GM04503 (cell line): ENCODE measurements at regions not wholly inside any gene's neighbourhood (a gene's known extent, or its start where the extent isn't known, plus 50 kb on each side); places are given as distances from the start of the nearest gene placed in this dataset.
"Not testable (repeated sequence)": the region's sequence is repeated elsewhere in the genome, so short reads cannot be mapped to it uniquely, and the experiment has no call there.

Experiments used
- DNase-seq: peaks from one replicate; pipeline ENCODE4 v3.0.0-alpha.2; 2012; ENCODE audit warnings: low read depth

DNA sequence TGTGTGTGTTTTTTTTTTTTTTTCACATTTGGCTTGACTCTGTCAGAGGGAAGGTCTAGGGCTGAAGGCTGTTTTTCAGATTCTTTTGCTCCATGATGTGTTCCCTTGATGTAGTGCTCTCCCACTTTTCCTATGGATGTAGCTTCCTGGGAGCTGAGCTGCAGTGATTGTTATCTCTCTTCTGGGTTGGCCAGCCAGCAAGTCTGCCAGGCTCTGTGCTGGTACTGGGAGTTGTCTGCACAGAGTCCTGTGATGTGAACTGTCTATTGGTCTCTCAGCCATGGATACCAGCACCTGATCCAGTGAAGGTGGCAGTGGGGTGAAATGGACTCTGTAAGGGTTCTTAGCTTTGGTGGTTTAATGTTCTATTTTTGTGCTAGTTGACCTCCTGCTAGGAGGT is 377.4 kb upstream of the MAN1A1 start:
- DNase-seq = not testable (repeated sequence)

- DNase-seq = no peak
Observed at GRCh38 chr6:119726086-119726485, 376.5 kb upstream of the MAN1A1 start.

DNA sequence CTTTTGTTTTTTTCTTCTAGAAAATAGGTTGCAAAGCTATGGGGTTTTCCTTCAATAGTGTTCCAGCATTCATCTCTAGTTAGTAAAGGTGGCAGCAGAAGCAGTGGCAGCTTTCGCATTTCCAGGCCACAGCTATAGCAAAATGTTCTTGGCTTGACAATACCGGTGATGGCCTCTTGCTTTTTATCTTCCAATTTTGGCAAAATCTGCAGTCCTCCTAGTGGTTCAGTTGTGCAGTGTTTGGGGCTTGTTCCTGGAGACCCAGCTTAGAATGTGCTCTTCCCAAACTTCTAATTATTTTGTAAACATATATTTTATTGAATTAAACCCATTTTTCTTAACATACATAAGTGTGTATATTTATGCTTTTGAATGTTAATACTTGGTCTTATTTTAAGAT is 370.6 kb upstream of the MAN1A1 start:
- DNase-seq = no peak

GRCh38 chr6:119717942-119718341 is 368.4 kb upstream of the MAN1A1 start:
- DNase-seq = no peak

GRCh38 chr6:119716668-119717270 is 367.2 kb upstream of the MAN1A1 start:
- no peak for DNase-seq

GRCh38 chr6:119713903-119714302 is 364.3 kb upstream of the MAN1A1 start:
- DNase-seq = no peak

GRCh38 chr6:119686644-119687043 is 337.1 kb upstream of the MAN1A1 start:
- DNase-seq = no peak

GRCh38 chr6:119686240-119686639 is 336.7 kb upstream of the MAN1A1 start:
- DNase-seq = no peak

DNA sequence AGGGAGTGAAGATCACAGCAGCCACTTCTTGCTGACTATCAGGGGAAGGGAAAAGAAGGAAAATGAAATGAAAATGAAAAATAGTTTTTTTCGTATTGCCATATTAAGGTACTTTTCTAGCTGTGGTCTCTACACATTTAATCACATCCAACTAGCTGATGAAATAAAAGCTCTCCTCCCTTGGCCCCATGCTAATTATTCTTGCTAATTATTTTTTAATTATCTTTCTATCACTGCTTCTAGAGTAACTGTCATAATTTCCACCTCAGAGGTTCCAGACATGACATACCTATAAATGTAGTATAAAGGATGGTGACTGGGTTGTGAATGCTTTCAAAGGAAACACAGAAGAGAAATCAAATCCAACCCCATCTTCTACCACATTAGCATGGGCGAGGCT is 334.1 kb upstream of the MAN1A1 start:
- no peak for DNase-seq

- no peak for DNase-seq
Observed at GRCh38 chr6:119683031-119683430, 333.5 kb upstream of the MAN1A1 start.

DNA sequence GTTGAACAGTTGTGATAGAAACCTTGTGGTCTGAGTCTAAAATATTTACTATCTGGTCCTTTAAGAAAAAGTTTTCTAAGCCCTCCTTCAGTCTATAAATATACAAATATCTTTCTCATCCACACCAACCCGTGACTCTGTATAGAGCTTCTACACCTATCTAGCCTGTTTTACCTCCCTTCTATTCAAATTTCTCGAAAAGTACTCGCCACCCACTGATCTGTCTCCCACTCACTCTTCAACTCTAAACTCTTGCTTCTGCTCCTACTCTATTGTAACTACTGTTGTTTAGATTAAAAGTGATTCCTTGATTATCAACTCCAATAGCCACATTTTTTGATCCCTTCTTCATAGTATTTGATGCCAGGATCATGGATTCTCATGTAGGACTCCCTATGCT is 329.4 kb upstream of the MAN1A1 start:
- DNase-seq = no peak

DNA sequence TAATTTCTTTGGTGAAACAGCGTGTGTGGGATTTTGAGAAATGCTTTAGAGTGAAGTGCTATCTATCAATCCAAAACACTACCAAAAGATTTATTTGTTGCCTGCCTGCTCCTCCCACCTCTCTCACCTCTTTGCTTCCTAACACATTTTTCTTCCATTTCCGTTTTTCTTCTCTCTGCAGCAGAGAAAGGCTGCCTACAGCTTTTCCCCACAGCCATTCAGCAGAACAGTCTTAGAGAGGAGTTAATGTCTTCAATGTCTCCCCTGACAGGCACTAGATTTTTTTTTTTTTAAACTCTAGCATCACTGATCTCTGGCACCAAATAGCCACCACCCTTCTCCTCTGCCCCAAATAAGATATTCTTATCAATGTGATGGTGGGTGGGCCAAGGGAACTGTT is 327.8 kb upstream of the MAN1A1 start:
- no peak for DNase-seq

- peak; percentile 8 for DNase-seq
Observed at GRCh38 chr6:119676961-119677360, 327.4 kb upstream of the MAN1A1 start.

DNA sequence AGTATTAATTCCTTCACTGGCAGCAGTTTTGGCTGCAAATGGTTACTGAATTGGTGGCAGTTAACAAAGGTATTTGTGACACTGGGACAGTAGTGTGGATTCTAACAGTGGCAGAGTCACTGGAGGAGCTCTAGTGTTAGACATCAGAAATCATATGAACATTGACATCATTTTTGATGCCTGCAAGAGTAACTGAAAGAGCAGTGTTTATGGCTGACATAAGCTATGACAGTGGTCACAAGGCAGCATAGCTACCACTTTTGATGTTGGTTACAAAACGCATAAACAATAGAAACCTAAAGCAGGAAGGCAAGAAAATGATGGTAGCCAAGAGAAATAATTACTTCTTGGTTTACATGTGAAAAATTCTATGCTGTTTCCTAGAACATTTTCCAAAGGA is 326.7 kb upstream of the MAN1A1 start:
- DNase-seq = no peak

- DNase-seq = no peak
Observed at GRCh38 chr6:119673741-119674140, 324.2 kb upstream of the MAN1A1 start.

DNA sequence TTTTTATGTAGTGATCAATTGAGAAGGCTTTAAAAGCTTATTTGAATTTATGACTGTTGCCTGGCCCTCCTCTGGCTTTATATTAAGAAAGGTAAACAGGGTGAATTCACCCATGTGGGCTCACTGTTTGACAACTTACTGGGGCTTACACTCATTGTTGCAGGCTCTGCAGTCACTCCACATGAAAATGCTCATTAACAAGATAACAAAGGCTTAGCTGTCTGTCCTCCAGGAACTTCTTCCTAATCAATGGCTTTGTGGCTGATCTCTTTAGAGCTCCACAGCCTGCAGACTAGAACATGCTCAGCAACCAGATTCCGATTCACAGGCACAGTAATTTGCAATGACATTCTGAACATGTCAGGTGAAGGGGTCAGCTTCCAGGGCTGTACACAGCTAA is 323.2 kb upstream of the MAN1A1 start:
- DNase-seq = no peak

DNA sequence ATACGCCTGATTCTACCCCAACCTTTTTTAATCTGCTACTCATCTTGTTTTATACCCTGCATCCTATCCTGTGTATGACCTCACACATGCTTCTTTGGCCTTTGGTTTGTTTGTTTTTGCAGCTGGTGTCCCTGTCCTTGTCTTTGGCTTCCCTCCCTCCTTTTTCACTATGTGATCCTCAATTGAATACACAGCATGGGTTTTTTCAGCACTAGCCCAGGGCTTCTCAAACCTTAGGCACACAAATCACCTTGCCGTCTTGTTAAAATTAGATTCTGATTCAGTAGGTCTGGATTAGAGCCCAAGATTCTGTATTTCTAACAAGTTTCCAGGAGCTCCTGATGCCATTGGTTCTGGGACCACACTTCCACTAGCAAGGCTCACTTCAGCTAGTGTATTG is 321.5 kb upstream of the MAN1A1 start:
- no peak for DNase-seq

DNA sequence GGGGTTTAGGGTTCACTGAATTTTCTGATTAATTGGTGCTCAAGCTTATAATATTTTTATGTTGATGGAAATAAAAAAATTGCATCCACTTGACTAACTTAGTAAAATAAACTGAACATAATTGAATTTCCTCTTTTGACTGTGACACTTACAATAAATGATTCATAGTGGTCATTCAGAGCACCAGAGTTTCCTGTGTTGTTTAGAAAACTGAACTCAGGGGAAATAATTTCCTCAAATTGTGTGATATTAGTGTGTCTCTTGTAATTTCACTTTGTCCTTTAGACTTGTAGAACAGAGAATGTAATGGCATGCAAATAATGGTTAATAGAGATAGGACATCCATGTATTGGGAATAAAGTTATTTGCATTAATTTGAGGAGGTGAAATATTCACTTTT is 319.7 kb upstream of the MAN1A1 start:
- no peak for DNase-seq

DNA sequence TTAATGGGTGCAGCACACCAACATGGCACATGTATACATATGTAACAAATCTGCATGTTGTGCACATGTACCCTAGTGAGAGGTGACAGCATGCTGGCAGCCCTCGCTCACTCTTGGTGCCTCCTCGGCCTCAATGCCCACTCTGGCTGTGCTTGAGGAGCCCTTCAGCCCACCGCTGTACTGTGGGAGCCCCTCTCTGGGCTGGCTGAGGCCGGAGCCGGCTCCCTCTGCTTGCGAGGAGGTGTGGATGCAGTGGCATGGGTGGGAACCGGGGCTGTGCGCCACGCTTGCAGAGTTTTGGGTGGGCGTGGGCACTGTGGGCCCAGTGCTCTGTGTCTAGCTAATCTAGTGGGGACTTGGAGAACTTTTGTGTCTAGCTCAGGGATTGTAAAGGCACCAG is 315.9 kb upstream of the MAN1A1 start:
- not testable (repeated sequence) for DNase-seq

DNA sequence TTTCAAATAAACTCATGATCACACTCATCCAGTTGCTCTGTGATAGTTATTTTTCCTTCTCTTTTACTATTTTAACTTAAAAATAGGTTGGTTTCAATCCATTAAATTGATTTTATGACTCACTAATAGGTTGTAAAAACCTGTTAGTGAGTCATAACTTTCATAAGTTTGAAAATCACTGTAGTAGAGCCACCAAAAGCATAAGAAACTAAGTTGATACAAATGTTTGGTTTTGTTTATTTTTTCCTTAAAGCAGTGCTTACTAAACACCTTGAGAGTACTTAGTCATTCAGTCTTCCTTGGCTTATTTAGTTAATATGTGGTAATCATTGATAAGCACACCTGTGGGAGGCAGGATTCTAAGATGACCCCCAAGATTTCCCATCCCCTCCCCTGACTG is 312.1 kb upstream of the MAN1A1 start:
- no peak for DNase-seq

DNA sequence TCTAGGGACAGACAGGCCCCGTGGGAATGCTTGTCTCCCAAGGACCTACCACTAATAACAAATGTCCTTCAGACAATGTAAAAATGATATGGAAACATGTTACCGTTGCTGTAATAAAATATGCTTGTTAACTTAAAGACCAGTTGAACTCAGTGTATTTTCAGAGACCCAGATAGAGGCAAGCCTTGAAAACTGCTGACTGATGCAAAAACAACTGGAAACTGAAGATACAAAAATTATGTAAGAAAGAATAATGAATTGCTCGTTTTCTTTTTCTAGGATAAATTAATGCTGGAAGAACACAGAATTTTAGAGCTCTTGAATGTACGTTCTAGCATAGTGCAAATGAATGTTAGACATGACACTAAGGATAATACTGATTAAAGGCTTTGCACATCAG is 311.5 kb upstream of the MAN1A1 start:
- no peak for DNase-seq

- no peak for DNase-seq
Observed at GRCh38 chr6:119658917-119659316, 309.4 kb upstream of the MAN1A1 start.

- DNase-seq = no peak
Observed at GRCh38 chr6:119655124-119655523, 305.6 kb upstream of the MAN1A1 start.

GRCh38 chr6:119653329-119653728 is 303.8 kb upstream of the MAN1A1 start:
- DNase-seq = no peak

DNA sequence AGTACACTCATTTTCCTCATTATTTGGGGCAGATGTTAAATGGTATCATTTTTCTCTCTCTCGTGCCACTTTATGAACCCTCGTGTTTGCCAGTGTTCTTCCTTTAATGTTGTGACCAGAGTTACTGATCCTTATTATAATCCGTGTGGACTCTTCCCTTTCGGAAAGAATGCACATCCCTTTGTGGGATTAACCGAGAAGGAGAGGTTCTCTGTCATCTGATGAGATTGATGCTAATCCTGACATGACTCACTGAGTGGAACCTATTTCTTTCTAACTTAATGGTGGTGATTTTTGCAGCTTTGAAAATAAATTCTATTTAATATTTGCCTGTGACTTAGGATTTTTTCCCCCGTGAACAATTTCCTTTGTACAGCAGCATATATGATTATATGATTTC is 300.0 kb upstream of the MAN1A1 start:
- DNase-seq = no peak
